ENCODE measurements at regions not wholly inside any gene's neighbourhood (a gene's known extent, or its start where the extent isn't known, plus 50 kb on each side); places are given as distances from the start of the nearest gene placed in this dataset.

- TF ChIP-seq CTCF (conservative IDR thresholded peaks at IDR 0.05; ENCODE audit: low read depth, low read length) = no peak
- no peak overlapping the region for H3K4me3 ChIP-seq (ENCODE audit: low read length)
- DNase-seq (ENCODE audit: low read depth) = no peak
Observed at GRCh38 chr3:28117598-28117997, 123.8 kb upstream of the CMC1 start.

GRCh38 chr3:28118087-28118486 is 123.3 kb upstream of the CMC1 start:
- no peak overlapping the region for H3K4me3 ChIP-seq (ENCODE audit: low read length)
- TF ChIP-seq CTCF (conservative IDR thresholded peaks at IDR 0.05; ENCODE audit: low read depth, low read length) = no peak
- no peak for DNase-seq (ENCODE audit: low read depth)

- no peak for DNase-seq (ENCODE audit: low read depth)
- no peak overlapping the region for H3K4me3 ChIP-seq (ENCODE audit: low read length)
- no peak for TF ChIP-seq CTCF (conservative IDR thresholded peaks at IDR 0.05; ENCODE audit: low read depth, low read length)
Observed at GRCh38 chr3:28122227-28122626, 119.2 kb upstream of the CMC1 start.

GRCh38 chr3:28124882-28125281 is 116.5 kb upstream of the CMC1 start:
- no peak for TF ChIP-seq CTCF (conservative IDR thresholded peaks at IDR 0.05; ENCODE audit: low read depth, low read length)
- no peak overlapping the region for H3K4me3 ChIP-seq (ENCODE audit: low read length)
- no peak for DNase-seq (ENCODE audit: low read depth)

- TF ChIP-seq CTCF (conservative IDR thresholded peaks at IDR 0.05; ENCODE audit: low read depth, low read length) = no peak
- H3K4me3 ChIP-seq (ENCODE audit: low read length) = no peak overlapping the region
- no peak for DNase-seq (ENCODE audit: low read depth)
Observed at GRCh38 chr3:28125342-28125741, 116.1 kb upstream of the CMC1 start.

- DNase-seq (ENCODE audit: low read depth) = no peak
- no peak for TF ChIP-seq CTCF (conservative IDR thresholded peaks at IDR 0.05; ENCODE audit: low read depth, low read length)
- H3K4me3 ChIP-seq (ENCODE audit: low read length) = no peak overlapping the region
Observed at GRCh38 chr3:28130836-28131235, 110.6 kb upstream of the CMC1 start.

- H3K4me3 ChIP-seq (ENCODE audit: low read length) = no peak overlapping the region
- no peak for DNase-seq (ENCODE audit: low read depth)
- no peak for TF ChIP-seq CTCF (conservative IDR thresholded peaks at IDR 0.05; ENCODE audit: low read depth, low read length)
Observed at GRCh38 chr3:28132941-28133340, 108.5 kb upstream of the CMC1 start.
